HG02981 (cell line): ENCODE measurements at regions not wholly inside any gene's neighbourhood (a gene's known extent, or its start where the extent isn't known, plus 50 kb on each side); places are given as distances from the start of the nearest gene placed in this dataset.

Source experiments
- ATAC-seq: cut with Tn5 transposase; IDR thresholded peaks from one replicate; pipeline ENCODE4 v1.9.1; 2021; ENCODE audit warnings: mild to moderate bottlenecking, moderate library complexity; ENCODE audit not compliant: unreplicated experiment

DNA sequence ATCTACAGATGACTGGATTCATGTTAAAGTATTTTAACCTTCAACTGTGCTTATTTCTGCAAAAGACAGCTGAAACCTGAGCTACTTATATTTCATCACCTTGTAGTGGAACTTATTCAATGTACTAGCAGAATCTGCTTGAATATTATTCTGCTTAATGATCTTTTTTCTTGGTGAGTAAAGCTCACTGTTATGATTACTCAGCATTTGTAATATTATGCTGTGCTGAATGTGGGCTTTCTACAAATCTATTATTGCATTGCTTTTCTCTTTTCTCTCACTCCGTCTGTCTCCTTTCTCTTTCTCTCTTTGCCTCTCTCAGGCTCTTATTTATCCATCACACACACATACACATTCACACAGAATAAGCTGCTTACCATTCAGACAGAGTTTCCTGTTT, 98.7 kb upstream of the TMEM196 start:
- ATAC-seq = no peak

- no peak for ATAC-seq
Measured at GRCh38 chr7:19871102-19871501, 97.7 kb upstream of the TMEM196 start.

GRCh38 chr7:19869979-19870378, 96.6 kb upstream of the TMEM196 start:
- ATAC-seq = no peak

DNA sequence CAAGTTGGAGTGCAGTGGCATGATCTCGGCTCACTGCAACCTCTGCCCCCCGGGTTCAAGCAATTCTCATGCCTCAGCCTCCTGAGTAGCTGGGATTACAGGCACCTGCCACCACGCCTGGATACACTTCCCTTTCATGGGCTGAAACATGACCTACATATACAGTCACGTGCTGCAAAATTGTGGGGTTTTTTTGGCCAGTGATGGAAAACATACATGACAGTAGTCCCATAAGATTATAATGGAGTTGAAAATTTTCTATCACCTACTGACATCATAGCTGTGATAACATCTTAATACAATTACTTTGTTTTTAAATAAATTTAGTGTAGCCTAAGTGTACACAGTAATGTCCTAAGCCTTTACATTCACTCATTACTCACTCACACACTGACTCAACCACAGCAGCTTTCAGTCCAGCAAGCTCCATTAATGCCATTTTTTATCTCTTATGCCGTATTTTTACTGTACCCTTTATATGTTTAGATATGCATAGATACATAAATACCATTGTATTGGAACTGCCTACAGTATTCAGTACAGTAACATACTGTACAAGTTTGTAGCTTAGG, 79.9 kb upstream of the TMEM196 start:
- no peak for ATAC-seq

DNA sequence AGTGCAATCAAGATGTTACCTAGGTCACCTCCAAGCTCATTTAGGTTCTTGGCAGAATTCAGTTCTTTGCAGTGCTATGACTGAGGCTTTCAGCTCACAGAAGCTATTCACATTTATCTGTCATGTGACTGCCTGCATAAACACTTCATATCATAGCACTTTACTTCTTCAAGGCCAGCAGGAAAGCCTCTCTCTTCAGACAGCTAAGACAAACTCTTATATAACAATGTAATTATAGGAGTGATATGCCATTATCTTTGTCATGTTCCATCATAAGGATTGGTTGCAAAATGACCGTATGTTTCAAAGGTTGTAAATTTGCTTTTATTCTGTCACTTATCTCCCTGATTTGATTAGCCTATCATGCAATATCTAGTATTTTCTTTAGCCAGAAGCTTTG, 78.8 kb upstream of the TMEM196 start:
- ATAC-seq = no peak

GRCh38 chr7:19851504-19851903, 78.1 kb upstream of the TMEM196 start:
- no peak for ATAC-seq

- ATAC-seq = no peak
Measured at GRCh38 chr7:19834566-19834965, 61.1 kb upstream of the TMEM196 start.

DNA sequence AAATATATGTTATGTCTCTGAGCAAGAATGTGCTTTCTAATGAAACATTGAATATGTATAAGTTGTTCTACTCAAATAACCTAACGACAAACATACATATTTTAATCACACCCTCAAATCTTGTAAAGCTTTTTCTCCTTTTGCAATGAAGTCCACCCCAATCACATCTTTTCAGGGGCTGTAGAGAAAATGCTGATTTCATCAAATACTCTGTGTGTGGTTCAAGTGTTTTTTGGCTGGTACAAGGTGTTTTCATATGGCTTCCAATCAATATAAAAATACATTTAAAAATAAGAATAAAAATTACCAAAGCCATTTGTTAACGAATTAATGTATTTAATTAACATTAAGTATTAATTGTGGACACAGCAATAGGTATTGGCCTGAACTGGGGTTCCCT, 57.2 kb upstream of the TMEM196 start:
- ATAC-seq = no peak
